GM10266 (cell line): ENCODE measurements at regions not wholly inside any gene's neighbourhood (a gene's known extent, or its start where the extent isn't known, plus 50 kb on each side); places are given as distances from the start of the nearest gene placed in this dataset.

Experiments
- DNase-seq: peaks from one replicate; pipeline ENCODE4 v3.0.0; 2012; ENCODE audit errors: extremely low spot score
- CTCF ChIP-seq: IDR thresholded peaks from 2 replicates; pipeline ENCODE4 v1.5.1; 2012; ENCODE audit warnings: mild to moderate bottlenecking, low read depth; ENCODE audit not compliant: control insufficient read depth, insufficient read depth; ENCODE audit errors: missing control alignments

GRCh38 chr5:167730656-167731055 is 560.8 kb upstream of the WWC1 start:
- no peak for DNase-seq
- no peak for TF ChIP-seq CTCF

- no peak for DNase-seq
- TF ChIP-seq CTCF = no peak
Measured at GRCh38 chr5:167731951-167732350, 559.5 kb upstream of the WWC1 start.

GRCh38 chr5:167732499-167732898 is 558.9 kb upstream of the WWC1 start:
- no peak for TF ChIP-seq CTCF
- DNase-seq = no peak

DNA sequence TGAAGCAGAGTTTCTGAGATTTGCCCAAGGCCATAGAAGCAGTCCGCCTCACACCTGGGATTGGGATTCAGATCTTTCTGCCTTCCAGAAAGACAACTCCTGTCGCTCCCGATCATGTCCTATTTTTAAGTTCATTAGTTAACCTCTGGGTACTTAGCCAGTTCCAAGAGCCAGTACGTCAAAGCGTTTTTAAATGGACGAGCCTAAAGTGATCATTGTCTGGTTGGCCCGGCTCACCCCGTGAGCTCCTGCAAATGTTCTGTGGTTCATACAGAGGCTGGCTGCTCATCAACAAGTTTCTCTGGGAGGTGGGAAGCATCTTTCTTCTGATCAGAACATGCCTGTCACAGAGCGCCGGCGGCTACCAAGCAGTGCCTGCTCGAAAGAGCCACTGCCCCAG is 554.5 kb upstream of the WWC1 start:
- no peak for TF ChIP-seq CTCF
- DNase-seq = no peak

DNA sequence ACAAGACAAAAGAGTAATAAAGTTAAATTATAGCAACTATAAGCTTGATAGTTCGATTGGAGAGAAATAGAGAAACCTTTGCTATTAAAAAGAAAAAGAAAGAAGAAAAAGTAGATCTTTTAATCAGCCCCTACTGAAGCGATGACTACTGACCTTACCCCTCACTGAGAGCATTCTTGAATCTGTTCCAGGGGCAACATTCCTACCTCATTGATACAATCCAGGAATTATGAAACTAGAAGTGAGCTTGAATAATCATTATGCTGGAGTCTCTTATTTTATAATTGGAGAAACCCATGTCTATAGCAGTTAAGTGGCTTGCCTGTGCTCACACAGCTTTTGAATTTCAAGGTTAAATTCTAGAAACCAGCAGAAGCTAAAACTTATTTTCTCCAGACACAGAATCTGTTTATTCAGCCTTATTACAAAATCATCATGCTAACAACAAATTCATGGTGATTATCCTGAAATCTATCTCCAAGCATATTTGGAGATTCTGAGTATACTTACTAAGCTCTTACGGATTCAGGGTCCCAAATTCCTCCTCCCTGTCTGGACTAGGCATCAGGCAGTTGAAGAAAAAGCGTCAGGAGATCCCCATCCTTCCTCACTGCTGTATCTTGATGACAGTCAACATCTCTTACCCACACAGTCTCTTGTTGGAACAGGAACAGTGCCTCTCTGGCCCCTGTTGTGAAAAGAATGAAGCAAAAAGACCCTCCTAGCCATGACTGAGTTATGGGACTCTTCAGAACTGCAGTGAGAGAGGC is 547.6 kb upstream of the WWC1 start:
- no peak for DNase-seq
- no peak for TF ChIP-seq CTCF

DNA sequence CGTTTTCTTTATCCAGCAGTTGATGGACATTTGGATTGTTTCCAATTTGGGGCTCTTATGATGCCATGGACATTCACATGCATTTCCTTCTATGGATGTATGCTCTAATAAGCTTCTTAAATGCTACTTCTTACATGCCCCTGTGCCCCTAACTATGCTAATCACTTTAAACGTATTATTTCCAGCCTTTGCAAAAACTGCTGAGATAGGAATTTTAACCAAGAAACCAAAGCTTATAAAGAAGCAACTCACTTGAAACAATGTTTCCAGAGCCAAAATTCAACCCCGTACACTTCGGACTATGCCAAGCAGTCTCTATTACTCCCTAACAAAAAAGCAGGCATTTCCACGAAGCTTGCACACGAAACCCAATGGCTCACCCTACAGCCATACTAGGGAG is 545.6 kb upstream of the WWC1 start:
- TF ChIP-seq CTCF = no peak

DNA sequence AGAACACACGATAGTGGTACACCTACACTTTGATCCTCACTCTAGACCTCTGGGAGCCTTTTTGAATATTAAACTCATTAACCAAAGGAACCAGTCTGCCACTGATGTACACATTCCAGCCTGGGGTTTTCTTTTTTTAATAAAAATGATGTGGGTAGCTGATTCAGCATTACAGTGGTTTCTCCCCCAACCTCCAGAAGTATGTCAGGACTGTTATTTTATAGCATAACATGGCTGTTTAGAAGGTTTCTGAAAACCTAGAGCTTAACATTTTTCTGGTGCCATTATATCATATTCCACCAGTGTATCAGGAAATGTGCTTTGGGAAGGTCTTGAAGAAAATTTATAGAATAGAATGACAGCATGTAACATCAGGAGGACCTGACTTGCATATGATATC is 540.9 kb upstream of the WWC1 start:
- DNase-seq = no peak
- TF ChIP-seq CTCF = no peak

More for the DNA sequence above, 545.6 kb upstream of the WWC1 start:
- no peak for DNase-seq
